ENCODE measurements at regions not wholly inside any gene's neighbourhood (a gene's known extent, or its start where the extent isn't known, plus 50 kb on each side); places are given as distances from the start of the nearest gene placed in this dataset.

GRCh38 chr6:105620878-105621277 is 218.0 kb upstream of the PREP start:
- DNase-seq (no peak), ATAC-seq (no peak)
- H3K4me3 ChIP-seq, result no peak overlapping the region
- H3K27ac ChIP-seq, result no peak overlapping the region
- H3K27me3 ChIP-seq, result no peaks in the 10 kb centered on the region
- no peaks in the 10 kb centered on the region for H3K9me3 ChIP-seq
- H3K36me3 ChIP-seq, result no peaks in the 10 kb centered on the region
- intact Hi-C loops (cut with DNase I; ENCODE audit: low total_unique reads), result no loop called here
- in situ Hi-C loops (cut with MboI; ENCODE audit: low sequenced_read_pairs in 4 of 4), result no loop called here
- no peaks in the 10 kb centered on the region for H3K4me1 ChIP-seq
- TF ChIP-seq POLR2A (IDR thresholded peaks at IDR 0.05) (no peak), CTCF (IDR thresholded peaks at IDR 0.05 in 4 of 5, conservative IDR thresholded peaks at IDR 0.05 in 1 of 5) (no peak)

GRCh38 chr6:105619971-105620741 is 217.3 kb upstream of the PREP start:
- TF ChIP-seq CTCF (IDR thresholded peaks at IDR 0.05 in 4 of 5, conservative IDR thresholded peaks at IDR 0.05 in 1 of 5), result no peak
- H3K27me3 ChIP-seq, result no peaks in the 10 kb centered on the region
- in situ Hi-C loops (cut with MboI; ENCODE audit: low sequenced_read_pairs in 4 of 4) (no loop called here), intact Hi-C loops (cut with DNase I; ENCODE audit: low total_unique reads) (no loop called here)
- no peak for DNase-seq
- no peaks in the 10 kb centered on the region for H3K9me3 ChIP-seq
- H3K4me1 ChIP-seq, result no peaks in the 10 kb centered on the region
- no peak overlapping the region for H3K27ac ChIP-seq
- H3K4me3 ChIP-seq, result no peak overlapping the region
- H3K36me3 ChIP-seq, result no peaks in the 10 kb centered on the region
- no peak for ATAC-seq

- intact Hi-C loops (cut with DNase I; ENCODE audit: low total_unique reads), result no loop called here
- Histone ChIP-seq H3K36me3 (no peaks in the 10 kb centered on the region), H3K4me1 (no peaks in the 10 kb centered on the region), H3K27me3 (no peaks in the 10 kb centered on the region), H3K9me3 (no peaks in the 10 kb centered on the region), H3K4me3 (no peak overlapping the region), H3K27ac (no peak overlapping the region)
- no peak for DNase-seq
- in situ Hi-C loops (cut with MboI; ENCODE audit: low sequenced_read_pairs in 4 of 4), result no loop called here
- no peak for ATAC-seq
- TF ChIP-seq CTCF (IDR thresholded peaks at IDR 0.05 in 4 of 5, conservative IDR thresholded peaks at IDR 0.05 in 1 of 5) (no peak), POLR2A (IDR thresholded peaks at IDR 0.05) (no peak)
Measured at GRCh38 chr6:105618247-105618646, 215.4 kb upstream of the PREP start.

GRCh38 chr6:105616521-105616920 is 213.6 kb upstream of the PREP start:
- DNase-seq (no peak), ATAC-seq (no peak)
- Histone ChIP-seq H3K27ac (no peak overlapping the region), H3K27me3 (no peaks in the 10 kb centered on the region), H3K4me1 (no peaks in the 10 kb centered on the region), H3K9me3 (no peaks in the 10 kb centered on the region), H3K4me3 (no peak overlapping the region), H3K36me3 (no peaks in the 10 kb centered on the region)
- TF ChIP-seq POLR2A (IDR thresholded peaks at IDR 0.05), result no peak
- no peak for TF ChIP-seq CTCF (IDR thresholded peaks at IDR 0.05 in 4 of 5, conservative IDR thresholded peaks at IDR 0.05 in 1 of 5)
- in situ Hi-C loops (cut with MboI; ENCODE audit: low sequenced_read_pairs in 4 of 4) (no loop called here), intact Hi-C loops (cut with DNase I; ENCODE audit: low total_unique reads) (no loop called here)

- ATAC-seq, result no peak
- Histone ChIP-seq H3K4me3 (no peak overlapping the region), H3K9me3 (no peaks in the 10 kb centered on the region), H3K36me3 (no peaks in the 10 kb centered on the region), H3K4me1 (no peaks in the 10 kb centered on the region), H3K27me3 (no peaks in the 10 kb centered on the region), H3K27ac (no peak overlapping the region)
- in situ Hi-C loops (cut with MboI; ENCODE audit: low sequenced_read_pairs in 4 of 4) (no loop called here), intact Hi-C loops (cut with DNase I; ENCODE audit: low total_unique reads) (no loop called here)
- no peak for TF ChIP-seq CTCF (IDR thresholded peaks at IDR 0.05 in 4 of 5, conservative IDR thresholded peaks at IDR 0.05 in 1 of 5)
- TF ChIP-seq POLR2A (IDR thresholded peaks at IDR 0.05), result no peak
- no peak for DNase-seq
Measured at GRCh38 chr6:105611606-105612005, 208.7 kb upstream of the PREP start.

All from gastrocnemius medialis (tissue), 4 donors.